H1 (cell line): ENCODE measurements at regions not wholly inside any gene's neighbourhood (a gene's known extent, or its start where the extent isn't known, plus 50 kb on each side); places are given as distances from the start of the nearest gene placed in this dataset.

Source experiments
- BCL11A ChIP-seq, 2 experiments: IDR thresholded peaks; one replicate each; pipeline ENCODE4 v1.6.1; 2011; ENCODE audit warnings: low read depth in 2 of 2, low read length in 2 of 2, mild to moderate bottlenecking in 2 of 2
- BRCA1 ChIP-seq: IDR thresholded peaks from 2 replicates; pipeline ENCODE4 v1.6.1; 2012; ENCODE audit warnings: low read depth, low read length, improper control_type of control experiment
- CEBPB ChIP-seq: IDR thresholded peaks from 2 replicates; pipeline ENCODE4 v1.6.1; 2012; ENCODE audit warnings: low read depth, low read length
- CTCF ChIP-seq, 3 experiments: IDR thresholded peaks; 1 replicate in 2 of 3; 2 replicates in 1 of 3; pipeline versions ENCODE4 v1.5.1 to v1.6.1; 2011; ENCODE audit warnings: low read length in 3 of 3, mild to moderate bottlenecking in 3 of 3, inconsistent platforms in 2 of 3, low read depth in 1 of 3, moderate library complexity in 1 of 3; ENCODE audit not compliant: insufficient read depth in 1 of 3; ENCODE audit errors: control extremely low read depth in 1 of 3
- E2F6 ChIP-seq: IDR thresholded peaks from 2 replicates; pipeline ENCODE4 v1.6.1; 2012; ENCODE audit warnings: inconsistent platforms
- JUND ChIP-seq: IDR thresholded peaks from 2 replicates; pipeline ENCODE4 v1.6.1; 2011; ENCODE audit warnings: mild to moderate bottlenecking, improper control_type of control experiment, low read length
- MAFK ChIP-seq: IDR thresholded peaks from 2 replicates; pipeline ENCODE4 v1.6.1; 2012; ENCODE audit warnings: low read depth, mild to moderate bottlenecking, improper control_type of control experiment, low read length
- POLR2A ChIP-seq, 2 experiments: IDR thresholded peaks; 1 replicate in 1 of 2; 2 replicates in 1 of 2; pipeline ENCODE4 v1.6.1; 2011; ENCODE audit warnings: low read depth in 2 of 2, low read length in 2 of 2, mild to moderate bottlenecking in 2 of 2; ENCODE audit errors: control extremely low read depth in 1 of 2
- RAD21 ChIP-seq, 2 experiments: IDR thresholded peaks in 1 of 2; conservative IDR thresholded peaks in 1 of 2; 2 replicates each; pipeline ENCODE4 v1.6.1; 2011; ENCODE audit warnings: low read depth in 2 of 2, low read length in 2 of 2, improper control_type of control experiment in 1 of 2, inconsistent platforms in 1 of 2, mild to moderate bottlenecking in 1 of 2, moderate library complexity in 1 of 2
- SRF ChIP-seq: IDR thresholded peaks from 2 replicates; pipeline ENCODE4 v1.6.1; 2011; ENCODE audit warnings: mild to moderate bottlenecking, low read depth, low read length, moderate library complexity
- TAF7 ChIP-seq: optimal IDR thresholded peaks from 2 replicates; pipeline ENCODE3; 2011; ENCODE audit warnings: low read depth, mild to moderate bottlenecking, inconsistent platforms, low read length, moderate library complexity, borderline replicate concordance
- TCF12 ChIP-seq: IDR thresholded peaks from 2 replicates; pipeline ENCODE4 v1.6.1; 2011; ENCODE audit warnings: low read depth, mild to moderate bottlenecking, low read length
- TEAD4 ChIP-seq: IDR thresholded peaks from 2 replicates; pipeline ENCODE4 v1.6.1; 2012; ENCODE audit warnings: low read depth, low read length, inconsistent platforms, mixed read lengths

- no peak for TF ChIP-seq TEAD4
- TF ChIP-seq BCL11A (IDR thresholded peaks at IDR 0.05; ENCODE audit: low read depth in 2 of 2, low read length in 2 of 2), result no peak
- TF ChIP-seq CEBPB, result no peak
- no peak for TF ChIP-seq CTCF (IDR thresholded peaks at IDR 0.05; ENCODE audit: control extremely low read depth in 1 of 3, insufficient read depth in 1 of 3, low read depth in 1 of 3, low read length in 3 of 3)
- no peak for TF ChIP-seq RAD21 (IDR thresholded peaks at IDR 0.05 in 1 of 2, conservative IDR thresholded peaks at IDR 0.05 in 1 of 2; ENCODE audit: low read depth in 2 of 2, low read length in 2 of 2)
- TF ChIP-seq POLR2A (IDR thresholded peaks at IDR 0.05; ENCODE audit: control extremely low read depth in 1 of 2, low read depth in 2 of 2, low read length in 2 of 2), result no peak
- TF ChIP-seq JUND, result no peak
- TF ChIP-seq SRF, result no peak
- TF ChIP-seq TCF12, result no peak
- TF ChIP-seq BRCA1, result no peak
- peak; percentile 66 for TF ChIP-seq MAFK
- no peak for TF ChIP-seq TAF7
- TF ChIP-seq E2F6, result no peak
Measured at GRCh38 chr4:156243015-156243414, 289.3 kb upstream of the CTSO start.
